ENCODE measurements at regions not wholly inside any gene's neighbourhood (a gene's known extent, or its start where the extent isn't known, plus 50 kb on each side); places are given as distances from the start of the nearest gene placed in this dataset.
A peak's percentile ranks its signal among the peaks of the same experiment; 100 is the strongest.

- intact Hi-C loops (cut with DNase I; ENCODE audit: low total_unique reads) = no loop called here
- Histone ChIP-seq H3K4me1 (no peaks in the 10 kb centered on the region), H3K27me3 (no peaks in the 10 kb centered on the region), H3K27ac (no peak overlapping the region), H3K36me3 (no peaks in the 10 kb centered on the region), H3K4me3 (no peak overlapping the region), H3K9me3 (no peaks in the 10 kb centered on the region)
- no peak for DNase-seq
- TF ChIP-seq EP300 (IDR thresholded peaks at IDR 0.05) = no peak
- 92 to 97% (median 95%) methylated on average over 16 of the region's 16 CpGs for WGBS, 5 donors
Observed at GRCh38 chr3:17939157-17939556, 196.7 kb upstream of the TBC1D5 start.

- no peak for TF ChIP-seq POLR2A (IDR thresholded peaks at IDR 0.05)
- TF ChIP-seq POLR2AphosphoS5 (IDR thresholded peaks at IDR 0.05) = no peak
- no peak for TF ChIP-seq EP300 (IDR thresholded peaks at IDR 0.05)
- TF ChIP-seq, protein P1, sequence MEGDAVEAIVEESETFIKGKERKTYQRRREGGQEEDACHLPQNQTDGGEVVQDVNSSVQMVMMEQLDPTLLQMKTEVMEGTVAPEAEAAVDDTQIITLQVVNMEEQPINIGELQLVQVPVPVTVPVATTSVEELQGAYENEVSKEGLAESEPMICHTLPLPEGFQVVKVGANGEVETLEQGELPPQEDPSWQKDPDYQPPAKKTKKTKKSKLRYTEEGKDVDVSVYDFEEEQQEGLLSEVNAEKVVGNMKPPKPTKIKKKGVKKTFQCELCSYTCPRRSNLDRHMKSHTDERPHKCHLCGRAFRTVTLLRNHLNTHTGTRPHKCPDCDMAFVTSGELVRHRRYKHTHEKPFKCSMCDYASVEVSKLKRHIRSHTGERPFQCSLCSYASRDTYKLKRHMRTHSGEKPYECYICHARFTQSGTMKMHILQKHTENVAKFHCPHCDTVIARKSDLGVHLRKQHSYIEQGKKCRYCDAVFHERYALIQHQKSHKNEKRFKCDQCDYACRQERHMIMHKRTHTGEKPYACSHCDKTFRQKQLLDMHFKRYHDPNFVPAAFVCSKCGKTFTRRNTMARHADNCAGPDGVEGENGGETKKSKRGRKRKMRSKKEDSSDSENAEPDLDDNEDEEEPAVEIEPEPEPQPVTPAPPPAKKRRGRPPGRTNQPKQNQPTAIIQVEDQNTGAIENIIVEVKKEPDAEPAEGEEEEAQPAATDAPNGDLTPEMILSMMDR (IDR thresholded peaks at IDR 0.05) = no peak
- Histone ChIP-seq H3K9me3 (no peaks in the 10 kb centered on the region), H3K36me3 (no peaks in the 10 kb centered on the region), H3K27ac (no peak overlapping the region), H3K4me1 (no peaks in the 10 kb centered on the region), H3K4me3 (no peak overlapping the region), H3K27me3 (no peaks in the 10 kb centered on the region)
- 74 to 90% (median 85%) methylated on average over 3 of the region's 3 CpGs for WGBS, 5 donors
- peak in 1 of 2 donors; percentile 10 for DNase-seq
- intact Hi-C loops (cut with DNase I; ENCODE audit: low total_unique reads) = no loop called here
Observed at GRCh38 chr3:17938313-17938712, 195.9 kb upstream of the TBC1D5 start.

DNA sequence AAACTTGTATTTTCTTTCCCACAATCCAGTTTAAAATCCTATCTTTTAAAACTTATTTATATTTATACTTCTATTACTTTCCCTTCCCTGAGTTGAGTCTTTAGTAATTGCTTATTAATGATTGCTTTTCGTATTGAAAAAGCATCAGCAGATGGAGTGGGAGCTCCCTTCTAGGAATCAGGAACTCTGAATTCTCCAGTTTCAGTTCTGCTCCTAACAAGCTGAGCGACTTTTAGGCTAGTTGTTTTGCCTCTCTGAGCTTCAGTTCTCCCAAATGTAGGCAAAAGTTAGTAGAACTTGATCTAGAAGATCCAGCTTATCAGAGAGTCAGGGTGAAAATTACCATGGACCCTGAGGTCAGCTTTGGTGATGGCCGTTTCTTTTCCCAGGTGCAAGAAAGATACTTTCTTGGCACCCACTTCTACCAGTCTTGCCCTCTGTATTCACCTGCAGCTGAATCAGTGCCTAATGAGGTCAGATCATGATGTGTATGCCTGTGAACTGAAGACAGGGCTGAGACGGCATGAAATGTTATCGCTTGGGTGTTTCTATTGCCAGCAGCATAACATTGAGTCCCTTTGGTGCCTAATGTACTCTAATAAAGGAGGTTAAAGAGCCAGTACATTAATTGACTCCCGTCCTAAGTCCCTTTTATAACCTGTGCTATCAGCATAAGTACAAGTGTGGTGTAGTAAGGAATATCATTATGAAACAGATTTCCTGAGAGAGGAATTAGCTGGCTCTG, 194.5 kb upstream of the TBC1D5 start:
- DNase-seq = no peak
- H3K27ac ChIP-seq = no peak overlapping the region
- intact Hi-C loops (cut with DNase I; ENCODE audit: low total_unique reads) = no loop called here

GRCh38 chr3:17935222-17935621, 192.8 kb upstream of the TBC1D5 start:
- Histone ChIP-seq H3K27ac (no peak overlapping the region), H3K4me1 (no peaks in the 10 kb centered on the region), H3K9me3 (no peaks in the 10 kb centered on the region), H3K36me3 (no peaks in the 10 kb centered on the region), H3K27me3 (no peaks in the 10 kb centered on the region), H3K4me3 (no peak overlapping the region)
- WGBS, 5 donors = 10 to 26% (median 16%) methylated on average over 4 of the region's 4 CpGs
- intact Hi-C loops (cut with DNase I; ENCODE audit: low total_unique reads) = no loop called here
- peak in 1 of 2 donors; percentile 76 for DNase-seq
- no peak for TF ChIP-seq POLR2AphosphoS5 (IDR thresholded peaks at IDR 0.05)
- TF ChIP-seq, protein P1 (IDR thresholded peaks at IDR 0.05) = no peak
- TF ChIP-seq POLR2A (IDR thresholded peaks at IDR 0.05) = no peak
- TF ChIP-seq EP300 (IDR thresholded peaks at IDR 0.05) = no peak

More for the DNA sequence above, 194.5 kb upstream of the TBC1D5 start:
- no peaks in the 10 kb centered on the region for H3K27me3 ChIP-seq
- H3K36me3 ChIP-seq = no peaks in the 10 kb centered on the region
- H3K4me3 ChIP-seq = no peak overlapping the region
- WGBS, 5 donors = 73 to 81% (median 76%) methylated on average over 6 of the region's 6 CpGs
- H3K4me1 ChIP-seq = no peaks in the 10 kb centered on the region
- TF ChIP-seq EP300 (IDR thresholded peaks at IDR 0.05) (no peak), POLR2A (IDR thresholded peaks at IDR 0.05) (no peak), POLR2AphosphoS5 (IDR thresholded peaks at IDR 0.05) (no peak)
- TF ChIP-seq, protein P1 (IDR thresholded peaks at IDR 0.05) = no peak
- H3K9me3 ChIP-seq = no peaks in the 10 kb centered on the region

DNA sequence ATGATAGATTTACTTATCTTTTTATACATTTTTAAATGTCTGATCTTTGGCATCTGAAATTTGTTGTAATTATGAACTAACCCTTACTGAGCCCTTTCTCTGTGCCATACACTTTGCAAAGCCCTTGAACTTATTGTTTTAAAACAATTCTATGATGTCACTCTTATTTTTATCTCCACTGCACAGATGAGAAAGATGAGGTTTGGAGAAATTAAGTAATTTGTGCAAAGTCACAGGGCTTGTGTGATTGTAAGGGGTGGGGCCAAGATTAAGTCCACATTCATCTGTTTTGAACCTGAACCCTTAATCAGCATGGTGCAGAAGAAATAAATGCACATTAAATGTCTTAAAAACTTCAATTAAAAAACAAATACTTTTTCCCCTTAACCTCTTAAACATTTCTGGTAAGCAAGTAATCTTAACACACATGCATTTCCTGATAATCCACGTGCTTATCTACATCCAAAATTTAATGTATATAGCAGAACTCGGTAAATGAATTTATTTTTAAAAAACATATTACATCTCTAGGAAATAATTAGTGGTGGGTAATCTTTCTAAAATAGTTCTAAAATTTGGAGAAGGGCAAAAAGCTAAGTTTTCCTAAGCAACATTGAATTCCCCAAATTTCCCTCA, 189.8 kb upstream of the TBC1D5 start:
- Histone ChIP-seq H3K36me3 (no peaks in the 10 kb centered on the region), H3K9me3 (no peaks in the 10 kb centered on the region), H3K27me3 (no peaks in the 10 kb centered on the region), H3K27ac (no peak overlapping the region), H3K4me3 (no peak overlapping the region), H3K4me1 (no peaks in the 10 kb centered on the region)
- 32 to 62% (median 54%) methylated on average over 2 of the region's 2 CpGs for WGBS, 5 donors
- intact Hi-C loops (cut with DNase I; ENCODE audit: low total_unique reads) = no loop called here
- TF ChIP-seq POLR2A (IDR thresholded peaks at IDR 0.05) (no peak), POLR2AphosphoS5 (IDR thresholded peaks at IDR 0.05) (no peak)
- TF ChIP-seq, protein P1 (IDR thresholded peaks at IDR 0.05) = no peak
- no peak for DNase-seq

Data from stomach (tissue), 8 donors.